ENCODE measurements at regions not wholly inside any gene's neighbourhood (a gene's known extent, or its start where the extent isn't known, plus 50 kb on each side); places are given as distances from the start of the nearest gene placed in this dataset.

DNA sequence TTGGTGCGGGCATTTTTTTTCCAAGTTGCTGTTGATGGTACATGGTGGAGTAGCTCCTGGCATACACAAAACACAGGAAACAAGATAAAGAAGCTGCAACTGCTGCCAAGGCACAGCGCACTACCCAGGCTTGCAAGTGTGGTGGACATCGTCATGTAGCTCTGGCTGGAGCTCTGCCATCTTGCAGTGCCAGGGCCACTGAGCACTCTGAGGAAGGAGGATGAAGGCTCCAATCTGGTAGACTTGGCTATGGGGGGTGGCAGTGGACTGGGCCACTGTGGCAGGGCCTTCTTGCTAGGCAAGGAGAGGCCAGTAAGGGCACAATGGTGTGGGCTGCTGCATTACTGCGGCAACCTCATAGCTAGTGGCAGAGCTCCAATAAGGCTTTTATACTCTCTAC lies 263.5 kb downstream of the CENPW start:
- TF ChIP-seq CTCF (conservative IDR thresholded peaks at IDR 0.05): no peak
- H4K91ac ChIP-seq (ENCODE audit: insufficient read length, low read depth, low read length): no peak overlapping the region
- no peaks in the 10 kb centered on the region for H3K4me1 Mint-ChIP-seq
- no peaks in the 10 kb centered on the region; the same call in 1 of the 2 replicates for H3K27me3 Mint-ChIP-seq (ENCODE audit: low read depth)
- no peaks in the 10 kb centered on the region for H3K79me2 ChIP-seq (ENCODE audit: insufficient read depth, low read length)
- H3K4me3 Mint-ChIP-seq: no peak overlapping the region
- no peaks in the 10 kb centered on the region; the same call in 1 of the 2 replicates for H3K27me3 ChIP-seq (ENCODE audit: insufficient read depth, low read length)
- H3K27ac Mint-ChIP-seq: no peak overlapping the region
- H3K9me3 Mint-ChIP-seq: peaks cover 20 to 21% of the 10 kb centered on the region in 2 experiments
- no peak overlapping the region for H4K5ac ChIP-seq (ENCODE audit: insufficient read length, low read depth, low read length)
- no peak for DNase-seq
- H3K18ac ChIP-seq (ENCODE audit: insufficient read length, low read depth, low read length): no peak overlapping the region
- no peak overlapping the region for H3K9ac ChIP-seq (ENCODE audit: extremely low read depth, insufficient read length, low read length)
- no peaks in the 10 kb centered on the region for H3K79me1 ChIP-seq (ENCODE audit: insufficient read depth, low read depth, low read length, poor library complexity, severe bottlenecking)
- no peak overlapping the region for H2BK15ac ChIP-seq (ENCODE audit: low read depth, low read length)
- H3K36me3 Mint-ChIP-seq (ENCODE audit: insufficient read depth in 1 of 3, low read depth in 3 of 3): peaks cover 2 to 22% (median 2%) of the 10 kb centered on the region in 3 experiments; a peak in 4 of 7 replicates
- no peak overlapping the region for H3T11ph ChIP-seq (ENCODE audit: low read length)
- H2BK12ac ChIP-seq (ENCODE audit: insufficient read length, low read depth, low read length): no peak overlapping the region
- H3K4me2 ChIP-seq (ENCODE audit: insufficient read depth, insufficient read length, low read length): no peak overlapping the region
- H2BK20ac ChIP-seq (ENCODE audit: low read depth, low read length, poor library complexity, severe bottlenecking): no peak overlapping the region
- no peaks in the 10 kb centered on the region for H3K23me2 ChIP-seq (ENCODE audit: insufficient read length, low read depth, low read length, poor library complexity, severe bottlenecking)
- H3K56ac ChIP-seq (ENCODE audit: insufficient read length, low read depth, low read length): no peak overlapping the region
- H3K23ac ChIP-seq (ENCODE audit: insufficient read length, low read depth, low read length): no peak overlapping the region
- H3K27ac ChIP-seq (ENCODE audit: insufficient read length, low read depth, low read length): no peak overlapping the region
- H4K8ac ChIP-seq (replicated peaks; ENCODE audit: insufficient read length, low read depth, low read length): no peak overlapping the region
- no peak overlapping the region for H2BK120ac ChIP-seq (ENCODE audit: low read depth, low read length, poor library complexity, severe bottlenecking)
- no peaks in the 10 kb centered on the region for H3K9me3 ChIP-seq (ENCODE audit: control insufficient read depth, low read depth, low read length)
- H2AFZ ChIP-seq (ENCODE audit: low read length): no peak overlapping the region
- H4K20me1 ChIP-seq (ENCODE audit: control insufficient read depth, insufficient read depth, insufficient read length): no peaks in the 10 kb centered on the region
- H2AK5ac ChIP-seq (ENCODE audit: insufficient read length, low read length): no peak overlapping the region
- H3K4ac ChIP-seq (ENCODE audit: low read depth, low read length): no peak overlapping the region
- no peaks in the 10 kb centered on the region for H3K4me1 ChIP-seq (ENCODE audit: insufficient read depth, low read length)
- no peak overlapping the region; the same call in 1 of the 2 replicates for H3K14ac ChIP-seq (ENCODE audit: insufficient read depth, low read length)
- H2BK5ac ChIP-seq (ENCODE audit: insufficient read length, low read length): no peak overlapping the region
- no CpG with 5 or more reads among the region's 4 CpGs for WGBS (ENCODE audit: extremely low coverage, insufficient read length, low lambda C conversion rate)

Data from H9 (cell line).